HG03565 (cell line): ENCODE measurements at regions not wholly inside any gene's neighbourhood (a gene's known extent, or its start where the extent isn't known, plus 50 kb on each side); places are given as distances from the start of the nearest gene placed in this dataset.

ENCODE experiments used
- ATAC-seq: cut with Tn5 transposase; IDR thresholded peaks from one replicate; pipeline ENCODE4 v1.9.1; 2021; ENCODE audit warnings: mild to moderate bottlenecking, moderate library complexity; ENCODE audit not compliant: unreplicated experiment

DNA sequence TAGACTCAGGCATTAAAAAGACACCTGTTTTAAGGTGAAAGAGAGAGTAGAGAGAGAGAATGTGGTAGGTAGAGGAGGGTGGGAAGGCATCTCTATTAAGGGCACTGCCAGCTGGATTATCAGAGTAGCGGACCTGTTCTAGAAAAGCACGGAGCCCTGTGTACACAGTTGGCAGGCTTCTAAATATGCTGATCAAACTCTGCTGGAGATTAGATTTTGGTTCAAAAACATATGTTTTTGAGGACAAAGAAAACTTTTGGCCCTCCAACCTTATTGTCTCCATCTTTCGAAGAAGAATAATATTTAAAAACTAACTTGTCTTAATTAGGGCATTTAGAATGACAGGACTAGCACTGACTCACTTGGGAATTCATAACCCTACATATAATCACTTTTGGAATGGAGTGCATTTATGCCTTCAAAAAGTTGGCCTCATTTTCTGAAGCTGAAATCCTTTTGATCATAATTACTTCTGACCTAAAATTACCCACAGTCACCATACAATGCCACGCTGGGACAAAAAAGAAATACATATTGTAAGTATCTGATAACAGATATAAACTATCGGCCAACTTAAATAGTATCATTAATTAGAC, 254.6 kb downstream of the MEIS1 start:
- ATAC-seq, result no peak

DNA sequence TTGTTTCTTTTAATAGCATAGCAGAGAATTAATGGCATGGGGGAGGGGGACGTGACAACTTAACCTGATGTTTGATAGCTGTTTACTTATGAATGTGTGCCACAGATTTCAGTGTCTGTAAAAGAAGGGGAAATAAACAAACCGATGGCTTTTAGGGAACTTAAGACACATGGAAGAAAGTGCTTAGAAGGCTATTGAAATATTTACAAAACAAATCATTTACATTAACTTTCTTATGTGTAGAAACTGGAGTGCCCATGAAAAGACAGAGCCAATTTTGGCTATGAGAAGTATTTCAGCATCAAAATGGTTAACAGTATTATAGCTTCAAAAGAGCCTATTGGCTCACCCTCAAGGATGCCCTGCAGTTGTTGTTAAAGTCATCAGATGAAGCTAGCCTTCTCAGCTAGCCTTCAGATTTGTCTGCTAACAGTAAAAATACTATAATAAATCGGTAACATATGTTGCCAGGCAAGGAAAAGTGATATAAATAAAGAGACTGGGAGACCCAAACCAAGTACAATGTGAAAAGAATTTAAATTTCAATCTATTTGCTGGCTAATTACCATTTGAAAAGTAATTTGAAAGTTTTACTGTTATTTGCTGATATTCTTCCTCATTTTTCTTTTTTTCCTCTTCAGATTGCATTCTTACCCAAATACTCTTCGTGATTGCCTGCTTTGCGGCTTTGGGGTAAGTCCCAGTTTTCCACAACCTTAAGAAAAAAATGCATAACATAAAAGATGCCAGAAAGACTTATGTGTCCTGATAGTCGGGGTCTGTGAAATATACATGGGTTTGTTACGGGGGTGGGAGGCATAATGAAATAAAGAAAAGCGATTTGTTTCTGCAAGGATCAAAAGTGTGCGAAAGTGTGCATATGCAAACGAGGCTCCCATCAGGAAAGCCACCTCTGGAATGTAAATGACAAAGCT, 256.4 kb downstream of the MEIS1 start:
- no peak for ATAC-seq

DNA sequence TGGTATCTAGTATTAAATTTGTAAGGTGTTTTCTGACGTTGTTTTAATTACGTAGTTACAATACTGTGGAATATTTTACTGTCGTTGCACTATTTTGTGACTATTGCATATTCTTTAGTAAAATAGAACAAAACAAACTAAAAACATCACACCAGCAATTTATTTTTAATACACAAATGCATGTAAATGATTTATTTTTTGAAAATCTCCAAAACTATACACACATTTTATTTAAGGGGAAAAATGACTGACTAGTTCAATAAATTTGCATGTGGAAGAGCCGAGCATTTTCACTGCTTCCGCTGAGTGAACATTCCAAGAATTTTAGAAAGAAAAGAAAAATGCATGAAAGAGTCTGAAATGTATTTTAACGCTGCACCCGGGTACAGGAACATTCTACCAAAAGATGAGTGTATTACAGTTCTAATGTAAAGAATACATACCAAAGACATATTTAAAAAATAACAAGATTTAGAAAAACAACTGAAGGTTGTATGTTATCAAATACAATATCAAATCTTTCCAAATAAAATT, 257.7 kb downstream of the MEIS1 start:
- no peak for ATAC-seq

DNA sequence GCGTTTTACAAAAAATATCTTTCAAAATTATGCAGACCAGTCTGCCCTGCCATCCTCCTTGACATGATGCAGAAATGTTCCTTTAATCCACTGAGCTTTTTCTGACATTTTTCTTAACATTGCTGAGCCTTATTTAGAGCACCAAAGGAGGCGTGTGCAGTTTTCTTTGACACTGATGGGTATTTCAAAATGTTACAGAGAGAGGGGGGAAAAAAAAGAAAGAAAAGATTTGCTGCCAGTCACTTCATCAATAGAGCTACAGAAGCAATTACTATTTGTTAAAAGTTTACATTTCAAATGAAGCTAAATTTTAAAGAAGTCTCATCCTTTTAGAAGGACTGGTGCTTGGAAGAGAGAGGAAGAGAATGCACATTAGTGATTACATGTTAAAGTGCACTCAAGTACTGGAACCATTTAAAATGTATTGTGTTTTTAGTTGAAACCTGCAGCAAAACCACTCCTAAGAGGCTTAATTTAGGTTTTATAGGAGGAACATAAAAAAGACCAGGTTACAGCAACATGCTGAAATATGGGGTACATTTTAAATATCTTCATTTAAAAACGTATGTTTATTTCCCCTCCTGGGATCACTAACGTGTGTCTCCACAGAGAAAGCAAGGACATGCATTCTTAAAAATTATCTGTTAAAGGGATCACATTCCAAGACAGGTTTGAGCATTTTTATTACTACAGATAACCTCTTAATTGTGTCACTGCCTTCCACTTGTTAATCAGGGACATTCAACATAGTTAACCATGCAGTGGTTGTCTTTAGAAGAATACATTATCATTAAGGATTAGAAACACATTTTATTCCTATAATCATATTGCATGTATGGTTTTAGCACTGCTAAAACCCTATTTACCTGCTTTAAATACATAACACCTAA, 258.4 kb downstream of the MEIS1 start:
- no peak for ATAC-seq

DNA sequence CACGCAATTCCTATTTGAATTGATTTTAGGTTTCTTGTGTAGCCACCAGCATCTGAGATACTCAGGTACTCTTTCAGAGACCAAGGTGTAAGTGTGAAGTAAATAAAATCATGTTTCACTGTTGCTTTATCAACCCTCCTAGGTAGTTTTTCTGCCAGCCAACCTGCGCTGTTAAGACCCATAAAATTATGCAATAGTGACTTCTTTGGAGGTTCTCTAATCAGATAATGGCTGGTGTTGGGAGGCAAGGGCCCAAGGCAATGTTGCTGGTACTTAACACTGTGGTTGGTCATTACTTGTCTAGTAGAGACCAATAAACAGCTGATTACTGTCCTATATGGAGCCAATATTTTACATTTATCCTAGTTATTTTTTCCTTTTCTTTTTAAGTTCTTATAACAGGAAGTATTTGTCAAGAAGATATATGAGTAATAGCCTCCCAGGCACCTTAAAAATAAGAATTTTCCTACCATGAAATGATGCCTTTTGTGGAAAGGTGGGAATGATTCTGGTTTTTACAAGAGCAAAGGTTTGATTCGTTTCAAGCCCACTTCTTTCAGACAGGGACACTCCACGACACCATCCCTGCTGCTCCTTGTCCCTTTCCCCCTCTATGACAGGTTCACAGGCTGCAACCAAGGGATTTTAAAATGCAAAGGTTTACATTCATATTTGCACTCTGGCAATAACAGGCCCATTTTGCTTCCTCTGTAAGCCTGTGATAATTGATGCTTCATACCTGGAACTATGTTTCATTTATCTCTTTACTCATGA, 259.3 kb downstream of the MEIS1 start:
- ATAC-seq, result no peak

DNA sequence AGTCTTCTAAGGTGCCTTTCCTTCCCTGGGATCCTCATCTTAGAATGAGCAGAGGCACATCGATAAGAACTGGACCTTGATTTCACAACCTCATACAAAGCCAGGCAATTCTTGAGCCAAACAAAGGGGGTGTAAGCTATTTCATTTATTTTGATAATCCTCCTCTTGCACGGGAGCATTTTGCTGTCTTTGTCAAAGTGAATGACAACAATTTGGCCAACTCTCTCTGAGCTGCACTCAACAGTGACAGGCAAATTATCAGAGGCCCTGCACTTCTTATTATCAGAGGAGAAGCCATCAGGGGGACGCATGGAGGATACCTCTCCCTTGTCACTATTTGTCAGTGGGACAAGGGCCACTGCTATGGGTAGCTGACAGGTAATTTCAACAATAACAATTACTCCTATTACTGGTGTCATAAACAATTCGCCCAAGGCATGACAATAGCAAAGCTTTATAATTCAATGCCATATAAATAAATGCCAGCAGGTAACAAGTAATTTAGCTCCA, 260.4 kb downstream of the MEIS1 start:
- no peak for ATAC-seq

DNA sequence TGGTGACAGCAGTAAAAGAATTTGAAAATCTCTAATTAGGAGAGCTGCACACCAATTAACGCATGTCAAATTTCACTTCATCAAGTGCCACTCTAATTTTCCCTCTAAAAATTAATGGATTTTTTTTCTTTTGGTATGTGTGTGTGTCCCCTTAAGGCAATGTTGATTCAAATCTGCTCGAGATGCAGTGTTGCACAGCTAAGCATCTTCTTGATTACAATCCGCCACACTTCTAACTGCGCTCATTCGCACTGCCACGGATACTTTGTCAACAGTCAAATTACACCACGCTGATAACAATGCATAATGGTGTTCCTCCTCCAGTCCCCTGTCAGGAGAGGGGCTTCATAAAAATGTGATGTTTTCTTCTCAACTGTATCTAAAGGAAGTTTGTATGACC, 261.4 kb downstream of the MEIS1 start:
- no peak for ATAC-seq

DNA sequence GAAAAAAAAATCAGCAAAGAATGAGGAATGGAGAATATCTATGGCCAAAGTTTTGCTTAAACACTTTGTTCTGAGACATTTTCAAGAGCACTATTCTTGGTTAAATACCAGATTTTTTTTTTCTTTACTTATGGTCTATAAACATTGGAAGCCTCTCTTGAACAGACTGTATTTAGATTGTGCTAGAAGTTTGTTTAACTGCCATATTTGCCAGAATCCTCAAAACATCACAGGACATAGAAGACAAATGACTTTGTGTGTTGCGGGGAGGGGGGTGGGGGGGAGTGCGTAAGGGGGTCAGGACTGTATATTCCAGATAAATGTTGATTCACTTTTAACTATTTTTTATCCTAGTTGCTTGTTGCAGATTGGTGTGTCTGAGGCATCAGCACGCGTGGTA, 262.0 kb downstream of the MEIS1 start:
- no peak for ATAC-seq

DNA sequence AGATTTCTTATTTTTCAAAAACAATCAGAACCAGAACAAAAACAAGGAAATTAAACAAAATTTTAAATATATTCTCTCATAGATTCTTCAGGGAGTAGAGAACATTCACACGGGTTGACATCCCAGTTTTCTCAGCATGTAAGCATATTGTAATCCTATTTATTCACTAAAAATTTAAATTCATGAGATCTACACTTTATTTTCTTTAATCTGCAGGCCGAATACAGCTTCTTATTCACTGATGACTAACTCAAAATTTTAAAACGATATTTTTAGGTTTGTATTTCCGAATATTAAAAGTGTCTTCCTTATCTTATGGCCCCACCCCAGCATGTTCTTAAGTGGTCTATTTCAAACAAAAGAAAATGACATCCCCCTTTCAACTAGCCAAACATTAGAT, 262.4 kb downstream of the MEIS1 start:
- no peak for ATAC-seq

DNA sequence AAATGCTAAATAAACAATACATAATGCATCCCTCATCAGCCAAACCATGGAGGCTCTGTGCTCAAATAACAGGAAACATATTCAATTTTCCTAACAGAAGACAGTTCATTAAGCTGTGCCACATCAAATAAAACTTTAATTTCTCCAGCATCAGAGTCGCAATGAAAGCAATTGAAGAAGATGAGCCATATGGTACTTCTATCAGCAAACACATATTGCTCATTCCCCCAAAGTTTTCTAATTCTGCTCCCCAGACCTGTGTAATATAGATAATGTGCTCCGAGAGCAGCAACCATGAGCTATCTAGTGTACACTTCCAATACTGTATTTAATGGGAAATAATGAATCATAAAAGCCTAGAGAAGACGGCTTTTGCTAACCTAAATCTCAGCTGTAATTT, 263.2 kb downstream of the MEIS1 start:
- no peak for ATAC-seq

DNA sequence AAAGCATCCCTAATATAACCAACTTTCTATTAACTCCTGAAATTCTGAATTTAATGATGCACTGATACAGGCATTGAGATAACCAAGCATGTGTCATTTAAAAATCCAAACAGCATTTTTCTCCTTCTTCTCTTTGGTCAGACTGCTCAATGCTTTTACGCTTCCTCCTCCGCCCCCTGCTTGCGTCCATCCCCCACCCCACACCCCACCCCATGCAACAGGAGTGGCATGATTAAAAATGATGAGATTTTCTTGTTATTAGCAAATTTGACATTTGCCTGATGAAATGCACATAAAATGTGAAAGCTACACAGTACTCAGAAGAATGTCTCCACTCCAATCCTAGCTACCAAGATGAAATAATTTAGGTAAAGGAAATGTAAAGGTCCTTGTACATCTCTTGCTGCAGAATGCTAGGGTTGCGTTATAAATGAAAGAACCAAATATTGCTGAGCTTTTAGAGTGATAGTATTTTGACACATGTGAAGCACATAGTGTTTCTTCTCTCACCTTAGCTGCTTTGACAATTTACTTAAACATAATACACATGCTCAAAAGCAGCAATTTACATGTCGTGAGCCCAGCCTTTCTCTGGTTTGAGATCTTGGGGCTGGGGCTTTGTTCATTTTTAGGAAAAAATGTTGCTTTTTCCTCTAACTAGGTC, 263.8 kb downstream of the MEIS1 start:
- ATAC-seq, result no peak

DNA sequence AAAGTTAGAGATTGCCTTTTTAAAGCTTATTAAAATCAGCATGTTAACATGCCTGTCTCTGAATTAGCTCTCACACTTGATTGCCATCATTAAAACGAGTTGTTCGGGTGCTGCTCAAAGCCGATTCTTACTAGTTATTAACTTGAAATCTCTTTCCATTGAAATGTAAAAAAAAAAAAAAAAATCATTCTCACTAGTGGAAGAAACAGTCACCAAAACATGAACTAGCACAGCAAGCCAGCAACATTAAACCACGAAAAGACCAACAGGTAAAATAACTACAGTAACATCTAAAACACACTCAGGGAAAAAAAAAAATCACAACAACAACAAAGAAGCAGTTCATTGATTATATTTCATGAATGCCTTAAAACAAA, 264.5 kb downstream of the MEIS1 start:
- ATAC-seq, result no peak

DNA sequence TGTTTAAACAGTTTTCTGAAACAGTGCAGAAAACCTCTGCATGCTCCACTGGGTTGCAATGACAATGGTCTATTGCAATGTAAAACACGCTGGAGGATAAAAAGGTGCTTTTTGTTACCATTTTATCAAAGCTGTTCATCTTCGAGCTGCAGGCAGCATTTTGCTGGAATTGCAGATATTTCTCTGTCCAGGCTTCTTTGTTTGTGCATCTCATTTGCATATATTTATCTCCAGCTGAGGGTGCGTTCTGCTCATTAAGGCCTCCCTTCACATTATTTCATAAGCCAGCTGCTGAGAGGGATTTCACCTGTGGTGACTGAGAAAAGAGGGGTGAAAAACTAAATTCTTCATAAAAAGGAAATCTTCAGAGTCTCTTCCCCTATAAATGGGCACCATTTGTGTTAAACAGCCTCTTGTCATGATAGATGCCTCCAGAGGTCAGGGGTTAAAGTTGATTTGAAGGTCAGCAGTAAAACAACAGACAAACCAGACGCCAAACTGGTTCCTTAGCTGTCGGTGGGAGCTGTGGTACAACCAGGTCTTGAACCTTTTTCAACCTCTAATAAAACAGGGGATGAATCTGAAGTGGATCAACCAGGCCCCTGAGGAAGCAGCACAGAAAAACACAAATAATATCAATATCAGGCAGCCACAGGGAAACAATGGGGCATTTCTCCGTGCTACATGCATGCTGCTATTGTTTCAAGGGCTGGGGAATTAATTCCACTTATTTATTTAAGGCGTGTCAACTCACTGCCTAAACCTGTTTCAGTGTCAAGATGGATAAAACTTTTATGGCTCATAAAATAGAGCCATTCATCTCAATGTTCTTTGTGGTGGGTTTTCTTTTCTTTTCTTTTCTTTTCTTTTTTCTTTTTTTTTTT, 265.1 kb downstream of the MEIS1 start:
- ATAC-seq, result no peak

DNA sequence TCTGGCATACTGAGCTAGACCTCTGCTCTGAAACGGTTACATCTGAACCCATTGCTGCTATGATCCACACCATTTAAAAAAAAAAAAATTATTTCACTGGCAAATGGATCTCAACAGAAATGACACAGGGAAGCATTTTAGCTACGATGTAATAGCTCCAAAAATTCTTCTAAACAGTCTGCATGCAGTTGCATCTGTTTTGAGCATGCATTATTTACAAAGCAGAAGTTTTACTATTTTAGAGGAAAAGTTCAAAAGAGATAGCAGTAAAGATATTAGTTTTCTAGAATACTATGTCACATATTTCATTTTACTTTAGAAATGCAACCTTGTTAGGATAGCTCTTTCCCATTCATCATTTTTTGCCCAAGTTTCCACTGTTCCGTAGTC, 265.7 kb downstream of the MEIS1 start:
- no peak for ATAC-seq

DNA sequence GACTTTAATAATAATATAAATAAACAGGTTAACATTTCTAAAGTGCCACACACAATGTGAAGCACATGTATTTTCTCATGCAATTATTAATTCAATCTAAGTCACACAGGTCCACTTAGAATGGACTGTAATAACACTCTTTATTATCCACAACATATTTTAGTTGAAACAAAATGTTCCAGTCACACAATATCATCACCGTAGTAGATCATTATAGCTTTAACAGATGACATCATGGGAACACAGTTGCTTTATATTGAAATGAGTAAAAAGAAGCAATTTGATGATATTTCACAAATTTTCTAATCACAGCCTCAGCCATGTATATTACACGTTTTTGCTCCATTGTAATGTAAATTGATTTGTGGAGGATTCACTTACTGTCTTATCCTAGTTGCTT, 266.3 kb downstream of the MEIS1 start:
- no peak for ATAC-seq

DNA sequence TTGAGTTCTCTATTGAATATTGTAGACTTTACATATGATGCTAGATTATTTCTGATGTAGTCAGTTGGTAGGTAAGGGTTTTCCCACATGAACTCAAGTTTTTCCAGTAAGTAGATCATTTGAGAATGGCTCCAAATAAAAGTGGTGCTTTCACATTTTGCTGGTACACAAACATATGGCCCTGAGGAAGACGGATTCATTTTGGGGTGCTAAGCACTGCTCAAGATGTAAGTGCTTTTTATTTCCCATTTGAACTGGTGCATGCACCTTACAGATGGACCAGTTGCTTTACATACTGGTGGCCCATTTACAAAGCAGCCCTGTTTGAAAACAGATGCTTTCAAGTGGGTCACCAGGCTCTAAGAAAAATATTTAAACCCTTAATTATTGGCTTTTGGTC, 266.7 kb downstream of the MEIS1 start:
- ATAC-seq, result no peak

DNA sequence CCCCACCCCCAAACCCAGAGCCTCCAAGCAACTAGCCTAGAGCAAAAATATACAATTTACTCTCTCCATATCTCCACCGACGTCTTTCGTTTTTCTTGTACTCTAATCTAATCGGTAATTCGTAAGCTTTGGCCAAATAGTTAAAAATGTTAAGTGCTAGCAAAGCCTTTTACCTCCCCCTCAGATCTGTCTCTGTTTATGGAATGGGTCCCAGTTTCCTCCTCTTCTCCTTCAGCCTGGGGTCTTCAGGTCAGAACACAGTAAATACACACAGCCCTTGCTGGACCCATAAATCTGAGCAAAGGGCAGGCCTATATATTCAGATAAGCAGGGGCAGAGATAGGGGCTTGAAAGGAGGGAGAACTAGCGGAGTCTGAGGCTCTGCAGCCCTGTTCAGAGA, 267.4 kb downstream of the MEIS1 start:
- no peak for ATAC-seq

DNA sequence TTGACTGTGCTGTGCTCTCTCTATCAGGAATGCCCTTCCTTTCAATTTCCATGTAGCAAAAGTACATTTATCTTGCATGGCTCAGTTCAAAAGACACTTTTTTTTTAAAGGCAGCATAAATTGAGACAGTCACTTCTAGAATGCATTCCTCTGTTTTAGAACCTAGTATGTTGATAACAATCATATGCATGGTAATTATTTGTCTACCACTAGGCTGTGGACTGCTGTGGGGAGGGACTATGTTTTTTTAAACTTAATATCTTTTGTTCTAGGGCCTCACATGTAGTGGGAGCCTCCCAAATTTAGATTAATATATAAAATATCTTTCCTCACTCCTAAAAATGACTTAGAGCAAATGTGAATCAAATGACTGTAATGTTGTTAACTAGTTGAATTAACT, 269.9 kb downstream of the MEIS1 start:
- ATAC-seq, result no peak

DNA sequence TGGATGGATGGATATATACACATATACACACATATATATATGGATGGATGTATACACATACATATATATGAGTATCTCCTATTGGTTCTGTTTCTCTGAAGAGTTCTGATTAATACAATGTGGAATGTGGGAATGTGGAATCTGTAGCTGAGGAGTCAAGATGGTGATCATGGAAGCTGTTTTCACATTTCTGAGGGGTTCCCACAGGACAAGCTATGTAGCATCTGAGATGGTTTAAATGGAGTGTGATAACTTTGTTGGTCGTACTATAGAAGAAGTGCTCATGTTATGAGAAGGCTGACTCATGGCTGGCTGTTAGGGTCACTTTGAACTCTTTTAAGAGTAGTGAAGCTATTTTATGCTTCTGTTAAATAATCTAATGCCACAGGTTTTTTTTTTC, 279.7 kb downstream of the MEIS1 start:
- ATAC-seq, result no peak
